GM20431 (cell line): ENCODE measurements at regions not wholly inside any gene's neighbourhood (a gene's known extent, or its start where the extent isn't known, plus 50 kb on each side); places are given as distances from the start of the nearest gene placed in this dataset.

Experiments used
- in situ Hi-C: fragments of 300-500 bp; cut with MseI, MboI; formaldehyde crosslinking; loops from one replicate; pipeline ENCODE4 v1.15.0; 2020; ENCODE audit warnings: low sequenced_read_pairs; ENCODE audit not compliant: unreplicated experiment

GRCh38 chr16:87050142-87050541 is 267.1 kb downstream of the C16orf95 start:
- in situ Hi-C loops, result loop anchor here (10.0 kb wide), 1 partner anchor 485 kb away; the partner anchor contains the start of gene FOXC2

GRCh38 chr16:87051526-87052320 is 265.5 kb downstream of the C16orf95 start:
- in situ Hi-C loops, result loop anchor here (10.0 kb wide), 1 partner anchor 487 kb away; the partner anchor contains the start of gene FOXC2

GRCh38 chr16:87052506-87052905 is 264.7 kb downstream of the C16orf95 start:
- in situ Hi-C loops, result loop anchor here (10.0 kb wide), 1 partner anchor 488 kb away; the partner anchor contains the start of gene FOXC2

- in situ Hi-C loops, result loop anchor here (10.0 kb wide), 1 partner anchor 488 kb away; the partner anchor contains the start of gene FOXC2
These were observed 263.9 kb downstream of the C16orf95 start for GRCh38 chr16:87053016-87053982.

- in situ Hi-C loops, result loop anchor here (10.0 kb wide), 1 partner anchor 489 kb away; the partner anchor contains the start of gene FOXC2
These were observed 263.0 kb downstream of the C16orf95 start for GRCh38 chr16:87054154-87054553.

- in situ Hi-C loops, result loop anchor here (10.0 kb wide), 1 partner anchor 490 kb away; the partner anchor contains the start of gene FOXC2
These were observed 262.3 kb downstream of the C16orf95 start for GRCh38 chr16:87054856-87055255.

GRCh38 chr16:87056083-87056482 is 261.1 kb downstream of the C16orf95 start:
- in situ Hi-C loops, result loop anchor here (10.0 kb wide), 1 partner anchor 491 kb away; the partner anchor contains the start of gene FOXC2

- in situ Hi-C loops, result loop anchor here (10.0 kb wide), 1 partner anchor 492 kb away; the partner anchor contains the start of gene FOXC2
These were observed 260.6 kb downstream of the C16orf95 start for GRCh38 chr16:87056551-87056950.

GRCh38 chr16:87057211-87057881 is 259.8 kb downstream of the C16orf95 start:
- in situ Hi-C loops, result loop anchor here (10.0 kb wide), 1 partner anchor 493 kb away; the partner anchor contains the start of gene FOXC2

GRCh38 chr16:87057951-87058560 is 259.1 kb downstream of the C16orf95 start:
- in situ Hi-C loops, result loop anchor here (10.0 kb wide), 1 partner anchor 493 kb away; the partner anchor contains the start of gene FOXC2

- in situ Hi-C loops, result loop anchor here (10.0 kb wide), 1 partner anchor 494 kb away; the partner anchor contains the start of gene FOXC2
These were observed 258.4 kb downstream of the C16orf95 start for GRCh38 chr16:87058728-87059250.

GRCh38 chr16:87060034-87060986 is 256.9 kb downstream of the C16orf95 start:
- in situ Hi-C loops, result no loop called here

GRCh38 chr16:87061243-87061920 is 255.8 kb downstream of the C16orf95 start:
- in situ Hi-C loops, result no loop called here

GRCh38 chr16:87062569-87063442 is 254.4 kb downstream of the C16orf95 start:
- in situ Hi-C loops, result no loop called here

- in situ Hi-C loops, result no loop called here
These were observed 253.6 kb downstream of the C16orf95 start for GRCh38 chr16:87063543-87063942.
